ENCODE measurements at regions not wholly inside any gene's neighbourhood (a gene's known extent, or its start where the extent isn't known, plus 50 kb on each side); places are given as distances from the start of the nearest gene placed in this dataset.

- no peak for DNase-seq (ENCODE audit: low read depth in 2 of 3, low spot score in 1 of 3)
Measured at GRCh38 chr2:101558740-101559525, 84.0 kb upstream of the RFX8 start.

DNA sequence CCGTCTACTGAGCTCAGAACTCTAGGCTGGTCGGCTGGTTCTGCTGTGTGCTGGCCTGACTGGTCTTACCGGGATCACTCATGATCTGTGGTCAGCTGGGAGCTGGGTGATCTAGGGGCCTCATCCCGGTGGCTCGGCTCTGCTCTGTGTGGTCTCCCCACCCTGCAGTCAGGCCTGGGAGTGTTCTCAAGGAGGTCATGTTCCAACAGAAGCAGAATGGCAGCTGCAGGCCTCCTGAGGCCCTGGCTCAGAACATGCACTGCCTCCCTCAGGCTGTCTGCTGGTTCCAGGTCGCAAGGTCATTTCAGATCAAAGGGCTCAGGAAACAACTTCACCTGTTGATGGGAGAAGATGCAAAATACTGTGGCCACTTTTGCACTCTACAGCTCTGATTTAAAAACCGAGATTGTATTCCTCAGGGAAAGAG lies 81.1 kb upstream of the RFX8 start:
- DNase-seq (ENCODE audit: low read depth in 2 of 3, low spot score in 1 of 3) = no peak

DNA sequence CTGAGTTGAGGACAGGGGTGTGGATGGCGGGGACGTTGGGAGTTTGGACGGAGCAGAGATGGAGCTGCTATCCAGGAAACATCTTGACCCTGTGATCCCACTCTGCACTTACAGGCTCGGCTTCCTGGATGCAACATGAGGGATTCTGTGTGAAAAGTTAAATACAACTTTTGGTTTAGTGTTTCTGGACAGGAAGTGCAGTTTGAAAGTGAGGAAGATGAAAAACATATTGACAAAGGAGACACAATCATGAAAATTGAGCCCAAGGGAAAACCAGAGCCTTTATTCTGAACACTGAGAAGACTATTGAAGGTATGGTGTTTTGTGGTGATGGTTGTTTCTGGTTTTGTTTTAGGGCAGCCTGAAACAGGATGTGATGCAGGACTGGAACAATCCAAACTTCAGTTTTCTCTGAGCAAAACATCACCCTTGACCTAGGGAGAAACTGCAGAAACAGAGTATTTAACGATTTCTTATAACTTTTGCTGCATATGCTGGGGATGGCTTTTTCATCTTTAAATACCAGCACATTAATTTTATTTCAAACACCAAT lies 76.5 kb upstream of the RFX8 start:
- DNase-seq (ENCODE audit: low read depth in 2 of 3, low spot score in 1 of 3) = no peak

DNA sequence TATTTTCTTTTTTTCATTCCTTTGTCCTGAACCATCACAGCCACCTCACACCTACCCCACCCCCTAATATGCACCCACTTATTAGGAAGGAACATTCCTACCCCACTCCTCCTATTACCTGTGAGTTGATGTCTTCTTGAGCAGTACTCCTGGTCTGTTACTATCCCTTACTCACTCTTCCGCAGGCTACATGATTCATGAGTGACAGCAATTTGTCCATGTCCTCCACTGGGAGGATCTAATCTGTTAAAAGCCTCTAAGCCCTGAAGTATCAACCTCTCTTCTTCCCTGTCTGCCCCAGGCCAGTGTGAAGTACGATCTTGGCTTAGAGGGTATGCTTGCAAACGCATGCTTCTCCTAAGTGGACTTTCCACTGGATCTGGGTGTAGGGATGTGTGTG lies 75.6 kb upstream of the RFX8 start:
- no peak for DNase-seq (ENCODE audit: low read depth in 2 of 3, low spot score in 1 of 3)

GRCh38 chr2:101549371-101549770 lies 74.5 kb upstream of the RFX8 start:
- no peak for DNase-seq (ENCODE audit: low read depth in 2 of 3, low spot score in 1 of 3)

- DNase-seq (ENCODE audit: low read depth in 2 of 3, low spot score in 1 of 3) = no peak
Measured at GRCh38 chr2:101546376-101547058, 71.6 kb upstream of the RFX8 start.

DNA sequence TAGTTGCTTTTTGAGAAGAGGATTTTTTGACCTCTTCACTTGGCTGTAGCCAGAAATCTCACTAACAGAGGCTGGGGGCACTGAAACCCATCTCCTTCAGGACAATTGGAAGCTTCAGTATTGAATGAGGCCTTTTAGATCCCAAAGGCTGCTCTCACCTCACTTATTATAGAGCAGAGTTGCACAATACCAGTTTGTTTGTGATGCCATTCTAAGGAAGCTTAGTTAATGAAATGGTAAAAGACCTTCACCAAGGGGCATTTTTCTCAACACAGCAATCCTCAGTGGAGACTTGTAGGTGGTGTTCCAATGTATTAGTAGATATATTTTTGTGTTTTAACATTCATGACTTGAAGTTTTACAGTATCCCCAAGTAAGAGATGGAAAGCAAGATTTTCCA lies 71.0 kb upstream of the RFX8 start:
- no peak for DNase-seq (ENCODE audit: low read depth in 2 of 3, low spot score in 1 of 3)

- DNase-seq (ENCODE audit: low read depth in 2 of 3, low spot score in 1 of 3) = no peak
Measured at GRCh38 chr2:101540518-101540917, 65.6 kb upstream of the RFX8 start.

DNA sequence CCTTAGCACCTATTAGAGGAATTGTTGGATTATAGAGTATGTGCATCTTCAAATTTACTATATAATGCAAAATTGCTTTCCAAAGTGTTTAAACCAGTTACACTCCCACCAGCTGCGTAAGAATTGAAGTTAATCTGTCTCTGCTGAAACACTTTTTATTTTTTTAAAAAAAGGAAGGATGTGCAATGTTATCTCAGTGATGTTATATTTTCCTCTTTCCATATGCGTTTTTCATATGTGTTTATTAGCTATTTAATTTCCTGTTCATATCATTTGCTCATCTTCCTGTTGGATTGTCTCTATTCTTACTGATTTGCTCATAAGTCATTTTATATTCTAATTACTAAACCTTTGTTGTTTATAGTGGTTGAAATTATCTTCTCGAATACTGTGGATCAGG lies 63.2 kb upstream of the RFX8 start:
- no peak for DNase-seq (ENCODE audit: low read depth in 2 of 3, low spot score in 1 of 3)

DNA sequence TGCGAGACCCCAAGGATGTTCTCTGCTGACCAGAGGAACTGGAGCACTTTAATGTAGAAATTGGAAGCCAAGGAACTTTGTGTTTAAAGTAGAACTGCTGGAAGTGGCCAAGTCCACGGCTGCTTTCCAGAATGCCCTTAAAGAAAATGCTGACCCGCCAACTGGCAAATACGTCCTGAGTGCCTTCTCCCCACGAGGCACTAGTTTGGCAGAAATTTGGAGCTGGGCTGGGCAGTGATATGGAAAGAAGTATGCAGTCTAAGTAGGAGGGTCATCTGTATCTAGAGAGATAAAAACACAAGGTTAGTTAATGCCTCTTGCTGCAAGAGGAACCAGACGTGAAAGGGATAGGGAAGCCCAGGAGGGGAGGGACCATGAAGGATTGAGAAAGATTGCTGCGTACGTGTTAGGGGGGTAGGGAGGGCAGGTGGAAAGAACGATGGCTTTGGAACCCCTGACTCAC lies 59.3 kb upstream of the RFX8 start:
- no peak for DNase-seq (ENCODE audit: low read depth in 2 of 3, low spot score in 1 of 3)

- no peak for DNase-seq (ENCODE audit: low read depth in 2 of 3, low spot score in 1 of 3)
Measured at GRCh38 chr2:101533561-101534148, 58.7 kb upstream of the RFX8 start.

DNA sequence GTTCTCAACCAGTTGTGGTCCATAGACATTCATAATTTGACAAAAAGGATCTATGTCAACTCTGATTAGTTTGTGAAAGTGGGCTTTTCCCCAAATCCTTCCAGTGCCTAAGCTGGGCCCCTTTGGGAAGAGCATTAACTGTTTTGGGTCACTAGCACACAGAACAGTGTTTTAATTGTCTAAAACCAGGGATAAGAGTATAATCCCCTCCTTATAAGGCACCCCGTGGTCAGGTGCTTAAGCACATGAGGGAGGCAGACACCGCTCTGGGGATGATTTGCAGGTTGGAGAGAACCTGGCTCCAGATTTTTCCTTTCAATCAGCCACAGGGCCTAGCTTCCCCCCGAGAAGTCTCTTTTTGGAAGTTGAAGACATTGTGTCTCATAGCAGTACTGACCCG lies 53.6 kb upstream of the RFX8 start:
- no peak for DNase-seq (ENCODE audit: low read depth in 2 of 3, low spot score in 1 of 3)

DNA sequence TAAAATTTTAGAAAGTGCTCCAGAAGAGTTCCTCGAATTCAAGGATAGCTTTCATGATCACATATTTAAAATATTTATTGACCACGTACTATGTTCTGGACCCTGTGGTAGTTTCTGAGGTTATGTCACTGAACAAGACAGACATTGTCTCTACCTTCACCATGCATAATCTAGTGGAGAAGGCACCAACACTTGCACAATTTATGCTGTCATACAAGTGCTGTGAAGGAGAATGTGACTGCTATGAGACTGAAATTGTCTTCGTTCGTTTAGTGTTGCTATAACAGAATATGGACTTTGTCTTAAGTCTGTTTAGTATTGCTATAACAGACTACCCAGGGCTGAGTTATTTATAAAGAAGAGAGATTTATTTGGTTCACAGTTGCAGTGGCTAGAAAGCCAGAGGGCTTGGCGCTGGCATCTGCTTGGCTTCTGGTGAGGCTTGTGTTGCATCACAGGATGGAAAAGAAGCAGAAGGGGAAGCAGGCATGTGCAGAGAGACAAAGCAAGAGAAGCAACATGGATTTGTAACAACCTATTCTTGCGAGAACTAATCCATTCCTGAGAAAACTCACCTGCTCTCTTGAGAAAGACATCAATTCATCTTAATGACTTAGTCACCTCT lies 50.0 kb upstream of the RFX8 start:
- no peak for DNase-seq (ENCODE audit: low read depth in 2 of 3, low spot score in 1 of 3)
